ENCODE measurements at regions not wholly inside any gene's neighbourhood (a gene's known extent, or its start where the extent isn't known, plus 50 kb on each side); places are given as distances from the start of the nearest gene placed in this dataset.

GRCh38 chr6:74534465-74535211 lies 671.2 kb downstream of the COL12A1 start:
- TF ChIP-seq EP300 (IDR thresholded peaks at IDR 0.05) (no peak), POLR2AphosphoS5 (IDR thresholded peaks at IDR 0.05) (peak in 2 of 3 donors; percentile 44 to 60), POLR2A (IDR thresholded peaks at IDR 0.05) (no peak)
- intact Hi-C loops (cut with DNase I; ENCODE audit: low total_unique reads): no loop called here
- WGBS, 5 donors: 18 to 36% (median 29%) methylated on average over 2 of the region's 2 CpGs
- no peaks in the 10 kb centered on the region for H3K27me3 ChIP-seq
- H3K27ac ChIP-seq: peak overlapping the region in 4 of 5 donors; percentile 48 to 81 (median 64)
- DNase-seq: peak in 1 of 2 donors; percentile 88
- H3K4me3 ChIP-seq: no peak overlapping the region
- no peaks in the 10 kb centered on the region for H3K36me3 ChIP-seq
- peaks cover 0 to 16% (median 3%) of the 10 kb centered on the region in 4 donors for H3K4me1 ChIP-seq
- H3K9me3 ChIP-seq: peaks cover 0 to 5% (median 0%) of the 10 kb centered on the region in 4 donors

GRCh38 chr6:74519163-74519562 lies 686.7 kb downstream of the COL12A1 start:
- intact Hi-C loops (cut with DNase I; ENCODE audit: low total_unique reads): no loop called here
- 36 to 76% (median 44%) methylated on average over 1 of the region's 1 CpG for whole genome bisulfite sequencing, 5 donors
- Histone ChIP-seq H3K36me3 (no peaks in the 10 kb centered on the region), H3K27me3 (no peaks in the 10 kb centered on the region), H3K4me1 (no peaks in the 10 kb centered on the region), H3K4me3 (no peak overlapping the region), H3K27ac (no peak overlapping the region), H3K9me3 (peaks cover 0 to 7% (median 3%) of the 10 kb centered on the region in 4 donors)
- TF ChIP-seq, protein P1, sequence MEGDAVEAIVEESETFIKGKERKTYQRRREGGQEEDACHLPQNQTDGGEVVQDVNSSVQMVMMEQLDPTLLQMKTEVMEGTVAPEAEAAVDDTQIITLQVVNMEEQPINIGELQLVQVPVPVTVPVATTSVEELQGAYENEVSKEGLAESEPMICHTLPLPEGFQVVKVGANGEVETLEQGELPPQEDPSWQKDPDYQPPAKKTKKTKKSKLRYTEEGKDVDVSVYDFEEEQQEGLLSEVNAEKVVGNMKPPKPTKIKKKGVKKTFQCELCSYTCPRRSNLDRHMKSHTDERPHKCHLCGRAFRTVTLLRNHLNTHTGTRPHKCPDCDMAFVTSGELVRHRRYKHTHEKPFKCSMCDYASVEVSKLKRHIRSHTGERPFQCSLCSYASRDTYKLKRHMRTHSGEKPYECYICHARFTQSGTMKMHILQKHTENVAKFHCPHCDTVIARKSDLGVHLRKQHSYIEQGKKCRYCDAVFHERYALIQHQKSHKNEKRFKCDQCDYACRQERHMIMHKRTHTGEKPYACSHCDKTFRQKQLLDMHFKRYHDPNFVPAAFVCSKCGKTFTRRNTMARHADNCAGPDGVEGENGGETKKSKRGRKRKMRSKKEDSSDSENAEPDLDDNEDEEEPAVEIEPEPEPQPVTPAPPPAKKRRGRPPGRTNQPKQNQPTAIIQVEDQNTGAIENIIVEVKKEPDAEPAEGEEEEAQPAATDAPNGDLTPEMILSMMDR (IDR thresholded peaks at IDR 0.05): no peak
- TF ChIP-seq EP300 (IDR thresholded peaks at IDR 0.05): no peak
- DNase-seq: peak in 1 of 2 donors; percentile 13

GRCh38 chr6:74518035-74518434 lies 687.8 kb downstream of the COL12A1 start:
- Histone ChIP-seq H3K27ac (no peak overlapping the region), H3K4me1 (no peaks in the 10 kb centered on the region), H3K9me3 (peaks cover 0 to 7% (median 3%) of the 10 kb centered on the region in 4 donors), H3K27me3 (no peaks in the 10 kb centered on the region), H3K4me3 (no peak overlapping the region), H3K36me3 (no peaks in the 10 kb centered on the region)
- intact Hi-C loops (cut with DNase I; ENCODE audit: low total_unique reads): no loop called here
- WGBS, 5 donors: 69 to 89% (median 88%) methylated on average over 1 of the region's 1 CpG
- no peak for DNase-seq
- TF ChIP-seq, protein P1 (IDR thresholded peaks at IDR 0.05): no peak
- TF ChIP-seq POLR2AphosphoS5 (IDR thresholded peaks at IDR 0.05): no peak
- TF ChIP-seq POLR2A (IDR thresholded peaks at IDR 0.05): no peak
- TF ChIP-seq EP300 (IDR thresholded peaks at IDR 0.05): no peak

GRCh38 chr6:74510878-74511277 lies 695.0 kb downstream of the COL12A1 start:
- no peak for DNase-seq
- intact Hi-C loops (cut with DNase I; ENCODE audit: low total_unique reads): no loop called here
- Histone ChIP-seq H3K9me3 (peaks cover 0 to 25% (median 5%) of the 10 kb centered on the region in 4 donors), H3K36me3 (no peaks in the 10 kb centered on the region), H3K27me3 (no peaks in the 10 kb centered on the region), H3K4me3 (no peak overlapping the region), H3K27ac (no peak overlapping the region), H3K4me1 (no peaks in the 10 kb centered on the region)
- no peak for TF ChIP-seq POLR2AphosphoS5 (IDR thresholded peaks at IDR 0.05)
- no peak for TF ChIP-seq EP300 (IDR thresholded peaks at IDR 0.05)
- TF ChIP-seq POLR2A (IDR thresholded peaks at IDR 0.05): no peak
- TF ChIP-seq, protein P1 (IDR thresholded peaks at IDR 0.05): no peak
- WGBS, 5 donors: 91 to 96% (median 95%) methylated on average over 3 of the region's 3 CpGs

GRCh38 chr6:74507649-74508048 lies 698.2 kb downstream of the COL12A1 start:
- intact Hi-C loops (cut with DNase I; ENCODE audit: low total_unique reads): no loop called here
- WGBS, 5 donors: 78 to 90% (median 85%) methylated on average over 1 of the region's 1 CpG
- DNase-seq: no peak

More at GRCh38 chr6:74507649-74508048, 698.2 kb downstream of the COL12A1 start:
- no peak overlapping the region for H3K27ac ChIP-seq
- no peak overlapping the region for H3K4me3 ChIP-seq
- H3K4me1 ChIP-seq: no peaks in the 10 kb centered on the region
- H3K27me3 ChIP-seq: no peaks in the 10 kb centered on the region
- peaks cover 0 to 41% (median 19%) of the 10 kb centered on the region in 4 donors for H3K9me3 ChIP-seq
- H3K36me3 ChIP-seq: no peaks in the 10 kb centered on the region
- TF ChIP-seq POLR2A (IDR thresholded peaks at IDR 0.05): no peak
- TF ChIP-seq POLR2AphosphoS5 (IDR thresholded peaks at IDR 0.05): no peak
- TF ChIP-seq EP300 (IDR thresholded peaks at IDR 0.05): no peak
- TF ChIP-seq, protein P1 (IDR thresholded peaks at IDR 0.05): no peak

Data from stomach (tissue), 8 donors.